ENCODE measurements at regions not wholly inside any gene's neighbourhood (a gene's known extent, or its start where the extent isn't known, plus 50 kb on each side); places are given as distances from the start of the nearest gene placed in this dataset.
A peak's percentile ranks its signal among the peaks of the same experiment; 100 is the strongest.

DNA sequence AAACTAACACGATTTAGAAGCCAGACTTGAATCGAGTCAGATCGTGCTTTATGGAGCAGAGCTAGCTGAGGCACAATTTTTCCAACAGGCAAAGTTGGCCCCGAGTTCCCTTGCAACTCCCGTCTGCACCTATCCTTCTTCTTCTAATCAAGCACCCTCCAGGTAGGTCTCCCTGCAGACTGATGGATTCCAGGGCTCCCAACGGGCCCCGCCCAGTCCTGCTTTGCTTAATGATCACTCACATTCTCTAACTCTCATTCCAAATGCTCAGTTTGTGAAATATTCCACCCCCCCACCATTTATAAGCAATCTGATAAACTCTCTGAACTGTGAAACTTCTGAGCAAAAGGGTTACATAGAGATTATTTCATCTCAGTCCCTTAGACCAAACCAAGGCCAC is 119.6 kb downstream of the SLC30A10 start:
- DNase-seq: no peak
- H3K36me3 ChIP-seq (replicated peaks): no peaks in the 10 kb centered on the region
- H3K27ac ChIP-seq: no peak overlapping the region
- H3K27me3 ChIP-seq (replicated peaks): no peaks in the 10 kb centered on the region
- TF ChIP-seq, protein P1, sequence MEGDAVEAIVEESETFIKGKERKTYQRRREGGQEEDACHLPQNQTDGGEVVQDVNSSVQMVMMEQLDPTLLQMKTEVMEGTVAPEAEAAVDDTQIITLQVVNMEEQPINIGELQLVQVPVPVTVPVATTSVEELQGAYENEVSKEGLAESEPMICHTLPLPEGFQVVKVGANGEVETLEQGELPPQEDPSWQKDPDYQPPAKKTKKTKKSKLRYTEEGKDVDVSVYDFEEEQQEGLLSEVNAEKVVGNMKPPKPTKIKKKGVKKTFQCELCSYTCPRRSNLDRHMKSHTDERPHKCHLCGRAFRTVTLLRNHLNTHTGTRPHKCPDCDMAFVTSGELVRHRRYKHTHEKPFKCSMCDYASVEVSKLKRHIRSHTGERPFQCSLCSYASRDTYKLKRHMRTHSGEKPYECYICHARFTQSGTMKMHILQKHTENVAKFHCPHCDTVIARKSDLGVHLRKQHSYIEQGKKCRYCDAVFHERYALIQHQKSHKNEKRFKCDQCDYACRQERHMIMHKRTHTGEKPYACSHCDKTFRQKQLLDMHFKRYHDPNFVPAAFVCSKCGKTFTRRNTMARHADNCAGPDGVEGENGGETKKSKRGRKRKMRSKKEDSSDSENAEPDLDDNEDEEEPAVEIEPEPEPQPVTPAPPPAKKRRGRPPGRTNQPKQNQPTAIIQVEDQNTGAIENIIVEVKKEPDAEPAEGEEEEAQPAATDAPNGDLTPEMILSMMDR (IDR thresholded peaks at IDR 0.05; ENCODE audit: low read depth, low read length, missing control alignments): no peak
- in situ Hi-C loops (cut with HindIII; ENCODE audit: low pct_ligation_motif_present, low sequenced_read_pairs): no loop called here
- H3K4me3 ChIP-seq (ENCODE audit: low read depth, low read length): no peak overlapping the region

DNA sequence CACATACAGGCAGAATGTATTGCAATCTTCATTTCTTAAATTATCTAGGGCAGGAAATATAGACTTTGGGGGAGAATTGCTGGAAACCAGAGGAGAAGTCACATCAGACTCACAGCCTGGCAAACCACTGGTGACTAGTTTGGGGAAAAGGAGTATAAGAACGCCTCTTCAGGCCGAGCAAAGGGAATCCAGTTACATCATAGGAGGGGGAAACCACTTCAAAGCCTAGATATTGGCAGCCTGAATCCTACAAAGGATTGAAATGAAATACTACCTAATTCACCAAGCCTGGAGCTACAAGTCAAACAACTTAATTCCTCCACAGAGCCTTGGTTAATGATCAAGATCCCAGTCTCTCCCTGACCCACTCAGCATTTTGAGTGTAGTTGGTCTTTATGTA is 121.7 kb downstream of the SLC30A10 start:
- no peak for DNase-seq
- H3K4me3 ChIP-seq (ENCODE audit: low read depth, low read length): no peak overlapping the region
- no peaks in the 10 kb centered on the region for H3K36me3 ChIP-seq (replicated peaks)
- TF ChIP-seq, protein P1 (IDR thresholded peaks at IDR 0.05; ENCODE audit: low read depth, low read length, missing control alignments): no peak
- in situ Hi-C loops (cut with HindIII; ENCODE audit: low pct_ligation_motif_present, low sequenced_read_pairs): no loop called here
- H3K27me3 ChIP-seq (replicated peaks): no peaks in the 10 kb centered on the region
- H3K27ac ChIP-seq: no peak overlapping the region

GRCh38 chr1:219806020-219806419 is 122.3 kb downstream of the SLC30A10 start:
- Histone ChIP-seq H3K27ac (no peak overlapping the region), H3K4me3 (ENCODE audit: low read depth, low read length) (no peak overlapping the region), H3K36me3 (replicated peaks) (no peaks in the 10 kb centered on the region), H3K27me3 (replicated peaks) (no peaks in the 10 kb centered on the region)
- DNase-seq: no peak
- TF ChIP-seq, protein P1 (IDR thresholded peaks at IDR 0.05; ENCODE audit: low read depth, low read length, missing control alignments): no peak
- in situ Hi-C loops (cut with HindIII; ENCODE audit: low pct_ligation_motif_present, low sequenced_read_pairs): no loop called here

DNA sequence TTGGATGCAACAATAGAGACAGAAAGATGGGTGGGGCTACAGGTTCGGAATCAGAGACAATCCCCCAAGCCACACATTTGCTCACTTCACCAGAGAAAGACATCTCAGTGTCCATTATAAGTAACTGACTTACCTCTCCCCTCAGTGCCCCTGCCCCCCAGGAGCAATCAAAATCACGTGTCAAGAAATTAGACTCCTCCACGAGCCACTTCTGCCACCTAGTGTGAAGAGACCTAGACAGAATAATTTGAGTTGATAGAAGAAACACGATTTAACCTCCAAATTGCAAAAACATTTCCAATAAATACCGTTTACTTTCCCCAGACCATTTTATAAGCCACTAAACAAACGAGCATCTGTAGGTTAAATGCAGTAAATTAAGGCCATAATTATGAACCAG is 123.2 kb downstream of the SLC30A10 start:
- Histone ChIP-seq H3K36me3 (replicated peaks) (no peaks in the 10 kb centered on the region), H3K27ac (no peak overlapping the region), H3K27me3 (replicated peaks) (no peaks in the 10 kb centered on the region), H3K4me3 (ENCODE audit: low read depth, low read length) (no peak overlapping the region)
- in situ Hi-C loops (cut with HindIII; ENCODE audit: low pct_ligation_motif_present, low sequenced_read_pairs): no loop called here
- peak; percentile 15 for DNase-seq
- TF ChIP-seq, protein P1 (IDR thresholded peaks at IDR 0.05; ENCODE audit: low read depth, low read length, missing control alignments): peak; percentile 45

GRCh38 chr1:219801156-219801820 is 127.1 kb downstream of the SLC30A10 start:
- in situ Hi-C loops (cut with HindIII; ENCODE audit: low pct_ligation_motif_present, low sequenced_read_pairs): no loop called here

More at GRCh38 chr1:219801156-219801820, 127.1 kb downstream of the SLC30A10 start:
- no peak for DNase-seq
- Histone ChIP-seq H3K27me3 (replicated peaks) (no peaks in the 10 kb centered on the region), H3K4me3 (ENCODE audit: low read depth, low read length) (no peak overlapping the region), H3K27ac (no peak overlapping the region), H3K36me3 (replicated peaks) (no peaks in the 10 kb centered on the region)
- TF ChIP-seq, protein P1 (IDR thresholded peaks at IDR 0.05; ENCODE audit: low read depth, low read length, missing control alignments): no peak

Data from brain microvascular endothelial cell (primary cell).